ENCODE measurements at regions not wholly inside any gene's neighbourhood (a gene's known extent, or its start where the extent isn't known, plus 50 kb on each side); places are given as distances from the start of the nearest gene placed in this dataset.

- WGBS, 2 experiments, result 94 to 99% methylated on average over 2 of the region's 2 CpGs
- H3K36me3 ChIP-seq (ENCODE audit: control insufficient read depth, insufficient read depth, low read length), result no peaks in the 10 kb centered on the region
- H3K4me3 ChIP-seq (ENCODE audit: insufficient read depth, low read depth, low read length), result no peak overlapping the region
- H3K4me1 ChIP-seq (ENCODE audit: control insufficient read depth, insufficient read depth, low read length), result no peaks in the 10 kb centered on the region
- H3K27ac ChIP-seq (ENCODE audit: insufficient read depth, low read depth, low read length, poor library complexity, severe bottlenecking), result no peak overlapping the region
- H3K9me3 ChIP-seq (ENCODE audit: control insufficient read depth, low read length), result no peaks in the 10 kb centered on the region
- H3K27me3 ChIP-seq (ENCODE audit: control insufficient read depth, insufficient read depth, low read length, poor library complexity, severe bottlenecking), result no peaks in the 10 kb centered on the region
Measured at GRCh38 chr5:52707616-52708015, 80.1 kb upstream of the ITGA1 start.

- no peaks in the 10 kb centered on the region for H3K36me3 ChIP-seq (ENCODE audit: control insufficient read depth, insufficient read depth, low read length)
- no peaks in the 10 kb centered on the region for H3K4me1 ChIP-seq (ENCODE audit: control insufficient read depth, insufficient read depth, low read length)
- no peak overlapping the region for H3K27ac ChIP-seq (ENCODE audit: insufficient read depth, low read depth, low read length, poor library complexity, severe bottlenecking)
- H3K4me3 ChIP-seq (ENCODE audit: insufficient read depth, low read depth, low read length), result no peak overlapping the region
- no peaks in the 10 kb centered on the region for H3K27me3 ChIP-seq (ENCODE audit: control insufficient read depth, insufficient read depth, low read length, poor library complexity, severe bottlenecking)
- 47 to 86% methylated on average over 1 of the region's 1 CpG for WGBS, 2 experiments
- H3K9me3 ChIP-seq (ENCODE audit: control insufficient read depth, low read length), result no peaks in the 10 kb centered on the region
Measured at GRCh38 chr5:52708463-52708862, 79.3 kb upstream of the ITGA1 start.

- Histone ChIP-seq H3K9me3 (ENCODE audit: control insufficient read depth, low read length) (no peaks in the 10 kb centered on the region), H3K4me1 (ENCODE audit: control insufficient read depth, insufficient read depth, low read length) (no peaks in the 10 kb centered on the region), H3K4me3 (ENCODE audit: insufficient read depth, low read depth, low read length) (no peak overlapping the region), H3K36me3 (ENCODE audit: control insufficient read depth, insufficient read depth, low read length) (no peaks in the 10 kb centered on the region), H3K27me3 (ENCODE audit: control insufficient read depth, insufficient read depth, low read length, poor library complexity, severe bottlenecking) (no peaks in the 10 kb centered on the region), H3K27ac (ENCODE audit: insufficient read depth, low read depth, low read length, poor library complexity, severe bottlenecking) (no peak overlapping the region)
- WGBS, 2 experiments, result 83 to 88% methylated on average over 5 to 6 of the region's 6 CpGs
Measured at GRCh38 chr5:52709167-52709925, 78.4 kb upstream of the ITGA1 start.

GRCh38 chr5:52710310-52710971 lies 77.3 kb upstream of the ITGA1 start:
- Histone ChIP-seq H3K9me3 (ENCODE audit: control insufficient read depth, low read length) (no peaks in the 10 kb centered on the region), H3K4me3 (ENCODE audit: insufficient read depth, low read depth, low read length) (no peak overlapping the region), H3K27me3 (ENCODE audit: control insufficient read depth, insufficient read depth, low read length, poor library complexity, severe bottlenecking) (no peaks in the 10 kb centered on the region), H3K36me3 (ENCODE audit: control insufficient read depth, insufficient read depth, low read length) (no peaks in the 10 kb centered on the region), H3K4me1 (ENCODE audit: control insufficient read depth, insufficient read depth, low read length) (no peaks in the 10 kb centered on the region), H3K27ac (ENCODE audit: insufficient read depth, low read depth, low read length, poor library complexity, severe bottlenecking) (no peak overlapping the region)
- WGBS, 2 experiments, result 94 to 97% methylated on average over 2 of the region's 2 CpGs

- no peaks in the 10 kb centered on the region for H3K9me3 ChIP-seq (ENCODE audit: control insufficient read depth, low read length)
- no peaks in the 10 kb centered on the region for H3K27me3 ChIP-seq (ENCODE audit: control insufficient read depth, insufficient read depth, low read length, poor library complexity, severe bottlenecking)
- no peak overlapping the region for H3K27ac ChIP-seq (ENCODE audit: insufficient read depth, low read depth, low read length, poor library complexity, severe bottlenecking)
- H3K36me3 ChIP-seq (ENCODE audit: control insufficient read depth, insufficient read depth, low read length), result no peaks in the 10 kb centered on the region
- 67 to 75% methylated on average over 2 of the region's 2 CpGs for WGBS, 2 experiments
- H3K4me1 ChIP-seq (ENCODE audit: control insufficient read depth, insufficient read depth, low read length), result no peaks in the 10 kb centered on the region
- H3K4me3 ChIP-seq (ENCODE audit: insufficient read depth, low read depth, low read length), result no peak overlapping the region
Measured at GRCh38 chr5:52710972-52711596, 76.6 kb upstream of the ITGA1 start.

- Histone ChIP-seq H3K4me1 (ENCODE audit: control insufficient read depth, insufficient read depth, low read length) (no peaks in the 10 kb centered on the region), H3K9me3 (ENCODE audit: control insufficient read depth, low read length) (no peaks in the 10 kb centered on the region), H3K4me3 (ENCODE audit: insufficient read depth, low read depth, low read length) (no peak overlapping the region), H3K27me3 (ENCODE audit: control insufficient read depth, insufficient read depth, low read length, poor library complexity, severe bottlenecking) (no peaks in the 10 kb centered on the region), H3K27ac (ENCODE audit: insufficient read depth, low read depth, low read length, poor library complexity, severe bottlenecking) (no peak overlapping the region), H3K36me3 (ENCODE audit: control insufficient read depth, insufficient read depth, low read length) (no peaks in the 10 kb centered on the region)
- WGBS, 2 experiments, result no CpG with 5 or more reads among the region's 2 CpGs
Measured at GRCh38 chr5:52712354-52712753, 75.4 kb upstream of the ITGA1 start.

- no peak overlapping the region for H3K27ac ChIP-seq (ENCODE audit: insufficient read depth, low read depth, low read length, poor library complexity, severe bottlenecking)
- no peaks in the 10 kb centered on the region for H3K27me3 ChIP-seq (ENCODE audit: control insufficient read depth, insufficient read depth, low read length, poor library complexity, severe bottlenecking)
- 82 to 84% methylated on average over 6 of the region's 6 CpGs for WGBS, 2 experiments
- no peaks in the 10 kb centered on the region for H3K36me3 ChIP-seq (ENCODE audit: control insufficient read depth, insufficient read depth, low read length)
- no peaks in the 10 kb centered on the region for H3K9me3 ChIP-seq (ENCODE audit: control insufficient read depth, low read length)
- H3K4me3 ChIP-seq (ENCODE audit: insufficient read depth, low read depth, low read length), result no peak overlapping the region
- no peaks in the 10 kb centered on the region for H3K4me1 ChIP-seq (ENCODE audit: control insufficient read depth, insufficient read depth, low read length)
Measured at GRCh38 chr5:52725065-52725746, 62.5 kb upstream of the ITGA1 start.

- Histone ChIP-seq H3K36me3 (ENCODE audit: control insufficient read depth, insufficient read depth, low read length) (no peaks in the 10 kb centered on the region), H3K27ac (ENCODE audit: insufficient read depth, low read depth, low read length, poor library complexity, severe bottlenecking) (no peak overlapping the region), H3K4me1 (ENCODE audit: control insufficient read depth, insufficient read depth, low read length) (no peaks in the 10 kb centered on the region), H3K27me3 (ENCODE audit: control insufficient read depth, insufficient read depth, low read length, poor library complexity, severe bottlenecking) (no peaks in the 10 kb centered on the region), H3K9me3 (ENCODE audit: control insufficient read depth, low read length) (no peaks in the 10 kb centered on the region), H3K4me3 (ENCODE audit: insufficient read depth, low read depth, low read length) (no peak overlapping the region)
- WGBS, 2 experiments, result 93% methylated on average over 3 of the region's 3 CpGs
Measured at GRCh38 chr5:52725808-52726207, 61.9 kb upstream of the ITGA1 start.

GRCh38 chr5:52727020-52727419 lies 60.7 kb upstream of the ITGA1 start:
- Histone ChIP-seq H3K36me3 (ENCODE audit: control insufficient read depth, insufficient read depth, low read length) (no peaks in the 10 kb centered on the region), H3K27me3 (ENCODE audit: control insufficient read depth, insufficient read depth, low read length, poor library complexity, severe bottlenecking) (no peaks in the 10 kb centered on the region), H3K4me1 (ENCODE audit: control insufficient read depth, insufficient read depth, low read length) (no peaks in the 10 kb centered on the region), H3K27ac (ENCODE audit: insufficient read depth, low read depth, low read length, poor library complexity, severe bottlenecking) (no peak overlapping the region), H3K4me3 (ENCODE audit: insufficient read depth, low read depth, low read length) (no peak overlapping the region), H3K9me3 (ENCODE audit: control insufficient read depth, low read length) (no peaks in the 10 kb centered on the region)

GRCh38 chr5:52727576-52727975 lies 60.1 kb upstream of the ITGA1 start:
- Histone ChIP-seq H3K4me1 (ENCODE audit: control insufficient read depth, insufficient read depth, low read length) (no peaks in the 10 kb centered on the region), H3K9me3 (ENCODE audit: control insufficient read depth, low read length) (no peaks in the 10 kb centered on the region), H3K36me3 (ENCODE audit: control insufficient read depth, insufficient read depth, low read length) (no peaks in the 10 kb centered on the region), H3K27me3 (ENCODE audit: control insufficient read depth, insufficient read depth, low read length, poor library complexity, severe bottlenecking) (no peaks in the 10 kb centered on the region), H3K27ac (ENCODE audit: insufficient read depth, low read depth, low read length, poor library complexity, severe bottlenecking) (no peak overlapping the region), H3K4me3 (ENCODE audit: insufficient read depth, low read depth, low read length) (no peak overlapping the region)
- 70 to 76% methylated on average over 6 of the region's 6 CpGs for WGBS, 2 experiments

Measured in ectodermal cell (in vitro differentiated cells).